ENCODE measurements at regions not wholly inside any gene's neighbourhood (a gene's known extent, or its start where the extent isn't known, plus 50 kb on each side); places are given as distances from the start of the nearest gene placed in this dataset.

- TF ChIP-seq POLR2A (IDR thresholded peaks at IDR 0.05; ENCODE audit: low read depth, low read length) (no peak), POLR2AphosphoS5 (IDR thresholded peaks at IDR 0.05; ENCODE audit: low read depth, low read length) (no peak)
Measured at GRCh38 chr3:110253794-110254193, 817.8 kb upstream of the NECTIN3 start.

Data from GM12892 (cell line).